ENCODE measurements at regions not wholly inside any gene's neighbourhood (a gene's known extent, or its start where the extent isn't known, plus 50 kb on each side); places are given as distances from the start of the nearest gene placed in this dataset.

- no peak for TF ChIP-seq REST (IDR thresholded peaks at IDR 0.05; ENCODE audit: insufficient replicate concordance, low read depth)
- TF ChIP-seq CTCF (IDR thresholded peaks at IDR 0.05; ENCODE audit: insufficient read depth, low read length) = no peak
- TF ChIP-seq POLR2AphosphoS5 (IDR thresholded peaks at IDR 0.05; ENCODE audit: low read depth) = no peak
Observed at GRCh38 chr1:98054367-98054701, 133.5 kb upstream of the DPYD start.
